Lower leg skin (tissue), 3 donors: ENCODE measurements at regions not wholly inside any gene's neighbourhood (a gene's known extent, or its start where the extent isn't known, plus 50 kb on each side); places are given as distances from the start of the nearest gene placed in this dataset.

ENCODE experiments used
- CTCF ChIP-seq, 3 donors: fragments of 450-650 bp; IDR thresholded peaks; one replicate each; pipeline ENCODE4 v1.5.1; 2016; ENCODE audit warnings: antibody characterized with exemption in 3 of 3, mild to moderate bottlenecking in 3 of 3, moderate library complexity in 2 of 3
- POLR2A ChIP-seq, 2 donors: fragments of 450-650 bp; IDR thresholded peaks; one replicate each; pipeline ENCODE4 v1.6.1; 2016 to 2017; ENCODE audit warnings: antibody characterized with exemption in 2 of 2, mild to moderate bottlenecking in 1 of 2, moderate library complexity in 1 of 2

GRCh38 chr4:104719539-104720230 is 225.0 kb upstream of the CXXC4 start:
- no peak for TF ChIP-seq CTCF (IDR thresholded peaks at IDR 0.05)
- TF ChIP-seq POLR2A (IDR thresholded peaks at IDR 0.05) = no peak
